Amniotic epithelial cell (primary cell): ENCODE measurements at regions not wholly inside any gene's neighbourhood (a gene's known extent, or its start where the extent isn't known, plus 50 kb on each side); places are given as distances from the start of the nearest gene placed in this dataset.

Experiments used
- DNase-seq: peaks from one replicate; pipeline ENCODE4 v3.0.0-alpha.2; 2010; ENCODE audit warnings: low read depth

- no peak for DNase-seq
Measured at GRCh38 chr14:104341532-104342434, 203.4 kb downstream of the KIF26A start.

- DNase-seq, result no peak
Measured at GRCh38 chr14:104342435-104343293, 204.3 kb downstream of the KIF26A start.

GRCh38 chr14:104343294-104343625 is 204.9 kb downstream of the KIF26A start:
- DNase-seq, result no peak

GRCh38 chr14:104343690-104344640 is 205.6 kb downstream of the KIF26A start:
- no peak for DNase-seq

GRCh38 chr14:104344818-104345620 is 206.6 kb downstream of the KIF26A start:
- no peak for DNase-seq

GRCh38 chr14:104345621-104346462 is 207.5 kb downstream of the KIF26A start:
- no peak for DNase-seq

- DNase-seq, result no peak
Measured at GRCh38 chr14:104346608-104347007, 208.2 kb downstream of the KIF26A start.

- DNase-seq, result no peak
Measured at GRCh38 chr14:104348741-104349140, 210.4 kb downstream of the KIF26A start.

GRCh38 chr14:104349950-104350349 is 211.6 kb downstream of the KIF26A start:
- no peak for DNase-seq

GRCh38 chr14:104350463-104351185 is 212.2 kb downstream of the KIF26A start:
- no peak for DNase-seq

- DNase-seq, result no peak
Measured at GRCh38 chr14:104351849-104352492, 213.6 kb downstream of the KIF26A start.

- no peak for DNase-seq
Measured at GRCh38 chr14:104352493-104353220, 214.3 kb downstream of the KIF26A start.

- DNase-seq, result no peak
Measured at GRCh38 chr14:104353221-104353920, 215.0 kb downstream of the KIF26A start.

- no peak for DNase-seq
Measured at GRCh38 chr14:104353921-104354701, 215.7 kb downstream of the KIF26A start.

GRCh38 chr14:104355101-104356019 is 217.0 kb downstream of the KIF26A start:
- DNase-seq, result no peak
